ENCODE measurements at regions not wholly inside any gene's neighbourhood (a gene's known extent, or its start where the extent isn't known, plus 50 kb on each side); places are given as distances from the start of the nearest gene placed in this dataset.

DNA sequence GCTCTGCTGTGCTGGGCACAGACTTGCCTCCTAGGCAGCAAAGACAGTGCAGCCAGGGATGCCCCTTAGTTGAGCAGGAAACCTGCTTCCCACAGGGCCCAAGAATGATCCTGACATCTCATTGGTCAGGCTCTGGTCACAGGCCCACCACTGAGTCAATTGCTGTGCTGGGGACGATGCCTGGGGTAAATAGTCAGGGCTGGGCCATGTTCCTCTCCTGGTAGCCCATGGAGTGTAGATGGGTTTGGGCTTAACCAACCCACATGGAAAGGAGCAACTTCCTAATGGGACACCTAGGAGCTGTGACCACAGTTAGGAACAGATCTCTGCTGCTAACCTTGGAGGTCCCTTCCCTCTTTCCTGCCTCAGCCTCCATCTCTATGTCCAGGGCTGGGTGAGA lies 212.5 kb upstream of the ZNF536 start:
- TF ChIP-seq, protein P1, sequence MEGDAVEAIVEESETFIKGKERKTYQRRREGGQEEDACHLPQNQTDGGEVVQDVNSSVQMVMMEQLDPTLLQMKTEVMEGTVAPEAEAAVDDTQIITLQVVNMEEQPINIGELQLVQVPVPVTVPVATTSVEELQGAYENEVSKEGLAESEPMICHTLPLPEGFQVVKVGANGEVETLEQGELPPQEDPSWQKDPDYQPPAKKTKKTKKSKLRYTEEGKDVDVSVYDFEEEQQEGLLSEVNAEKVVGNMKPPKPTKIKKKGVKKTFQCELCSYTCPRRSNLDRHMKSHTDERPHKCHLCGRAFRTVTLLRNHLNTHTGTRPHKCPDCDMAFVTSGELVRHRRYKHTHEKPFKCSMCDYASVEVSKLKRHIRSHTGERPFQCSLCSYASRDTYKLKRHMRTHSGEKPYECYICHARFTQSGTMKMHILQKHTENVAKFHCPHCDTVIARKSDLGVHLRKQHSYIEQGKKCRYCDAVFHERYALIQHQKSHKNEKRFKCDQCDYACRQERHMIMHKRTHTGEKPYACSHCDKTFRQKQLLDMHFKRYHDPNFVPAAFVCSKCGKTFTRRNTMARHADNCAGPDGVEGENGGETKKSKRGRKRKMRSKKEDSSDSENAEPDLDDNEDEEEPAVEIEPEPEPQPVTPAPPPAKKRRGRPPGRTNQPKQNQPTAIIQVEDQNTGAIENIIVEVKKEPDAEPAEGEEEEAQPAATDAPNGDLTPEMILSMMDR (IDR thresholded peaks at IDR 0.05; ENCODE audit: low read depth, low read length), result no peak
- no peak for TF ChIP-seq EZH2phosphoT487 (IDR thresholded peaks at IDR 0.05; ENCODE audit: low read depth)
- Histone ChIP-seq H3K4me3 (ENCODE audit: low read length) (no peak overlapping the region), H4K20me1 (ENCODE audit: insufficient read depth, low read length) (no peaks in the 10 kb centered on the region), H3K9me3 (ENCODE audit: insufficient read depth, low read length) (no peaks in the 10 kb centered on the region), H3K27me3 (ENCODE audit: low read depth, low read length) (peaks cover 59% of the 10 kb centered on the region), H3K4me2 (ENCODE audit: low read length) (no peak overlapping the region), H3K36me3 (replicated peaks; ENCODE audit: low read depth, low read length) (no peaks in the 10 kb centered on the region), H2AFZ (ENCODE audit: low read depth, low read length) (no peak overlapping the region), H3K27ac (ENCODE audit: low read length) (no peak overlapping the region), H3K79me2 (ENCODE audit: low read length) (no peaks in the 10 kb centered on the region), H3K9ac (ENCODE audit: low read length) (no peak overlapping the region), H3K4me1 (ENCODE audit: low read length) (peaks cover 9% of the 10 kb centered on the region)

DNA sequence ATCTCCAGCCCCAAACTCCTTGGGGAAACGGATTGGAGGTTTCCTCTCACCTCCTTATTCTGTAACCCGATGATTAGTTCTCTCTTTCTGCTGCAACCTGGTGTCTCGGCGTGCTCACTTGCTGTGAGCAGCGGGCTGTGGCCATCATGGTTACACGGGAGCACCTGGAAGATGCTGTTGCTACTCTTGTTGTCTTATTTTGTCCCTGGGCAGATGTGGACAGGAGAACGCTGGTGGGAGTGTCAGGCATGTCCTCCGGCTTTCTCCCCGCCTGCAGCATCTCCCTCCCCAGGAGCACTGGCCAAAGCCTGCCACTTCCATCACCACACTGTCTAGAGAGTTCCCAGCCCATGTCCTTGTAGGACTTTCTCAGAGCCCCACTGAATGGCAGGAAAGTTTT lies 211.8 kb upstream of the ZNF536 start:
- H3K9me3 ChIP-seq (ENCODE audit: insufficient read depth, low read length), result no peaks in the 10 kb centered on the region
- no peak overlapping the region for H2AFZ ChIP-seq (ENCODE audit: low read depth, low read length)
- no peak overlapping the region for H3K4me3 ChIP-seq (ENCODE audit: low read length)
- no peaks in the 10 kb centered on the region for H3K36me3 ChIP-seq (replicated peaks; ENCODE audit: low read depth, low read length)
- no peak overlapping the region for H3K9ac ChIP-seq (ENCODE audit: low read length)
- H3K27me3 ChIP-seq (ENCODE audit: low read depth, low read length), result peaks cover 52% of the 10 kb centered on the region
- no peak overlapping the region for H3K4me2 ChIP-seq (ENCODE audit: low read length)
- H3K79me2 ChIP-seq (ENCODE audit: low read length), result no peaks in the 10 kb centered on the region
- no peak for TF ChIP-seq EZH2phosphoT487 (IDR thresholded peaks at IDR 0.05; ENCODE audit: low read depth)
- TF ChIP-seq, protein P1 (IDR thresholded peaks at IDR 0.05; ENCODE audit: low read depth, low read length), result no peak
- H3K4me1 ChIP-seq (ENCODE audit: low read length), result peaks cover 7% of the 10 kb centered on the region; the same call in 1 of the 2 replicates
- no peak overlapping the region for H3K27ac ChIP-seq (ENCODE audit: low read length)
- no peaks in the 10 kb centered on the region for H4K20me1 ChIP-seq (ENCODE audit: insufficient read depth, low read length)

DNA sequence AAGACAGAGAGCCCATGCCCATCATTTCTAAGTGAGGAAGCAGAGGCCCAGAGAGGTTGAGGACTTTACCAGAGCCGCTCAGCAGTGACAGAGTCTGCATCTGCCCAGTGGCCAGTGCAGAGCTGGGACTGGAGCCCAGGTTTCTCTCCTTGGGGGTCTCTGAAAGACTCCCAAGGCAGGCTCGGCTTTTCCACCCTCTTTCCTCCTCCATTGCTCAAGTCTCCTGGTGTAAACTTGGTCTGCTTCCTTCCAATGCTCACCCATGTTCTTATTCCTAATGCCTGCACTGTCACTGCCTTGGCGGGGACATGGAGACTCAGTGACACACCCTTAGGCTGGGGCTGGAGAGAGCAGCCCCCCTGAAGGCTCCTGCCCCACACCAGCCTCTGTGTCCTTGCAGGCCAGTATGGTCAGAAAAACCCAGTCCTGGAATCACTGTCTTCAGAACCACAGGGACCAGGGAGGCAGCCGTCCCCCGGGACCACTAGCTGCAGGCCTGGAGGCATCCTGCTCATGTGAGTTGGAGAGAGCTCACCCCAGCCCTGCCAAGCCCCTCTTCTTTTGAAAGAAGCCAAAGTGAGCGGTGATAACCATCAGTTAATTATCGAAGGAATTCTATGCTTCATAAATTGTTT lies 211.0 kb upstream of the ZNF536 start:
- Histone ChIP-seq H3K36me3 (replicated peaks; ENCODE audit: low read depth, low read length) (no peaks in the 10 kb centered on the region), H3K27ac (ENCODE audit: low read length) (no peak overlapping the region), H3K79me2 (ENCODE audit: low read length) (no peaks in the 10 kb centered on the region), H3K4me3 (ENCODE audit: low read length) (no peak overlapping the region), H3K9ac (ENCODE audit: low read length) (no peak overlapping the region), H4K20me1 (ENCODE audit: insufficient read depth, low read length) (no peaks in the 10 kb centered on the region), H3K9me3 (ENCODE audit: insufficient read depth, low read length) (no peaks in the 10 kb centered on the region), H3K4me2 (ENCODE audit: low read length) (no peak overlapping the region), H3K4me1 (ENCODE audit: low read length) (peaks cover 11% of the 10 kb centered on the region), H3K27me3 (ENCODE audit: low read depth, low read length) (peaks cover 44% of the 10 kb centered on the region), H2AFZ (ENCODE audit: low read depth, low read length) (no peak overlapping the region)
- TF ChIP-seq, protein P1 (IDR thresholded peaks at IDR 0.05; ENCODE audit: low read depth, low read length), result no peak
- TF ChIP-seq EZH2phosphoT487 (IDR thresholded peaks at IDR 0.05; ENCODE audit: low read depth), result no peak

DNA sequence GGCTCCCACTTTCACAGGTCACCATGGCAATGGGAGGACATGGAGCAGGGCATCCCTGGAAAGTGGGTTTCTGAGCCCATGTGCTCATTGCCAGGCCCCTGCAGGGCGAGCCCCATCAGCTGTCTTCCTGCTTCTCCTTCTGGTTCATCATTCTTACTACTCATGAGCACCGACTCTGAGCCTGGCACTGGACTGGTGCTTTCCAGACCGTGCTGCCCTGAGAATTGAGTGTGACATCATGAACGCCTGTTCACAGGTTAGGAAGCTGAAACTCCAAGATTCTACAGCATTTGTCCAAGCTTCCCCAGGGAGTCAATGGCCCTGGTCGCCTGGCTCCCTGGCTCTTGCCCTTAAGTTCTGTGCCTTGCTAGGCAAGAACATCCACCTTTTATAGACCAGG lies 210.4 kb upstream of the ZNF536 start:
- Histone ChIP-seq H3K4me2 (ENCODE audit: low read length) (no peak overlapping the region), H3K9ac (ENCODE audit: low read length) (no peak overlapping the region), H3K9me3 (ENCODE audit: insufficient read depth, low read length) (no peaks in the 10 kb centered on the region), H3K4me3 (ENCODE audit: low read length) (no peak overlapping the region), H3K36me3 (replicated peaks; ENCODE audit: low read depth, low read length) (no peaks in the 10 kb centered on the region), H3K4me1 (ENCODE audit: low read length) (peaks cover 14% of the 10 kb centered on the region), H3K27me3 (ENCODE audit: low read depth, low read length) (peaks cover 48% of the 10 kb centered on the region), H3K27ac (ENCODE audit: low read length) (no peak overlapping the region), H2AFZ (ENCODE audit: low read depth, low read length) (no peak overlapping the region), H4K20me1 (ENCODE audit: insufficient read depth, low read length) (no peaks in the 10 kb centered on the region), H3K79me2 (ENCODE audit: low read length) (no peaks in the 10 kb centered on the region)
- TF ChIP-seq, protein P1 (IDR thresholded peaks at IDR 0.05; ENCODE audit: low read depth, low read length), result no peak
- TF ChIP-seq EZH2phosphoT487 (IDR thresholded peaks at IDR 0.05; ENCODE audit: low read depth), result no peak

Data from OCI-LY3 (cell line).